Lung (tissue), 11 donors: ENCODE measurements at regions not wholly inside any gene's neighbourhood (a gene's known extent, or its start where the extent isn't known, plus 50 kb on each side); places are given as distances from the start of the nearest gene placed in this dataset.

ENCODE experiments used
- ATAC-seq: fragments of 200-7000 bp; cut with Tn5 transposase; one replicate; pipeline ENCODE4 v1.9.1; 2020; ENCODE audit warnings: moderate number of reproducible peaks; ENCODE audit not compliant: insufficient read depth, low FRiP score
- DNase-seq, 3 donors: peaks; one replicate each; pipeline ENCODE4 v3.0.0-alpha.2; 2013 to 2017
- H3K27ac ChIP-seq, 2 donors: one replicate each; pipeline ENCODE4 v1.5.1; 2013; ENCODE audit warnings: mild to moderate bottlenecking in 2 of 2, moderate library complexity in 2 of 2, control low read depth in 1 of 2, inconsistent platforms in 1 of 2, low read depth in 1 of 2, low read length in 1 of 2
- H3K27me3 ChIP-seq, 3 donors: one replicate each; pipeline ENCODE4 v1.5.1; 2013; ENCODE audit warnings: low read length in 2 of 3; ENCODE audit not compliant: control insufficient read depth in 3 of 3, insufficient read depth in 3 of 3
- H3K36me3 ChIP-seq, 4 donors: one replicate each; pipeline ENCODE4 v1.5.1; 2013; ENCODE audit warnings: low read length in 4 of 4, mild to moderate bottlenecking in 1 of 4, moderate library complexity in 1 of 4; ENCODE audit not compliant: control insufficient read depth in 4 of 4, insufficient read depth in 4 of 4
- H3K4me1 ChIP-seq, 5 donors: one replicate each; pipeline ENCODE4 v1.5.1; 2013; ENCODE audit warnings: low read length in 5 of 5, mild to moderate bottlenecking in 2 of 5, moderate library complexity in 1 of 5; ENCODE audit not compliant: control insufficient read depth in 5 of 5, insufficient read depth in 5 of 5
- H3K4me3 ChIP-seq: one replicate; pipeline ENCODE4 v1.5.1; 2013; ENCODE audit warnings: mild to moderate bottlenecking, control low read depth, moderate library complexity
- H3K9ac ChIP-seq, 2 donors: one replicate each; pipeline ENCODE4 v1.5.1; 2013; ENCODE audit warnings: low read length in 2 of 2, control low read depth in 1 of 2; ENCODE audit not compliant: insufficient read depth in 1 of 2
- H3K9me3 ChIP-seq, 4 donors: one replicate each; pipeline ENCODE4 v1.5.1; 2013; ENCODE audit warnings: low read length in 3 of 4, mild to moderate bottlenecking in 1 of 4, moderate library complexity in 1 of 4; ENCODE audit not compliant: control insufficient read depth in 4 of 4, insufficient read depth in 3 of 4
- WGBS, 2 donors: extraction: QIAGEN DNeasy Blood & Tissue Kit; methylation state at CpG; one replicate each; pipeline ENCODE4 v1.1.7; 2013; 5-methylcytosine and 5-hydroxymethylcytosine counted together
- TF ChIP-seq, protein P1 (sequence below): IDR thresholded peaks from 2 replicates; pipeline ENCODE4 v1.5.1; 2012; ENCODE audit warnings: mild to moderate bottlenecking; ENCODE audit errors: control extremely low read depth, extremely low read depth
- donor health status: control.
- donor health status: control.
- donor health status: Bipolar disorder and iron deficiency.
- donor health status: healthy.
- donor health status: DM: yes; HTN: yes; CAD: no.

DNA sequence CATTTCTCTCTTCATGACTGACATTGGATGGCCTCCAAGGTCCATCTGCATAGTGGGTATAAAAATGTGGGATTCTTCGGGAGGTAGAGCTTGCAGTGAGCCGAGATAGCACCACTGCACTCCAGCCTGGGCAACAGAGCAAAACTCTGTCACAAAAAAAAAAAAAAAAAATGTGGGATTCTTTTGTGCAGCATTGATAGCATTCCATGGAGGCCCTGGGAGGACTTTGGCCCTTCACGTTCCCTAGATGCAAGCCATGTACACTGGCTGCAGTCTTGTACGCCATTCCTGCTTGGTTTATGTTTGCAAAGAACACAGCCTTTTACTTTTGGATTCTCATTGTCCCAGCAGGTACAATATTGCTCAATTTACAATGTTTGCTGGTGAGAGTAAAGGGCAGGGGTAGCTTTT is 157.8 kb downstream of the SLCO4C1 start:
- DNase-seq (no peak), ATAC-seq (no peak)
- Histone ChIP-seq H3K9ac (no peak overlapping the region), H3K9me3 (no peaks in the 10 kb centered on the region), H3K27me3 (no peaks in the 10 kb centered on the region), H3K27ac (no peak overlapping the region), H3K4me1 (no peaks in the 10 kb centered on the region), H3K36me3 (no peaks in the 10 kb centered on the region), H3K4me3 (no peak overlapping the region)
- 80 to 92% methylated on average over 4 of the region's 4 CpGs for WGBS, 2 donors
- TF ChIP-seq, protein P1, sequence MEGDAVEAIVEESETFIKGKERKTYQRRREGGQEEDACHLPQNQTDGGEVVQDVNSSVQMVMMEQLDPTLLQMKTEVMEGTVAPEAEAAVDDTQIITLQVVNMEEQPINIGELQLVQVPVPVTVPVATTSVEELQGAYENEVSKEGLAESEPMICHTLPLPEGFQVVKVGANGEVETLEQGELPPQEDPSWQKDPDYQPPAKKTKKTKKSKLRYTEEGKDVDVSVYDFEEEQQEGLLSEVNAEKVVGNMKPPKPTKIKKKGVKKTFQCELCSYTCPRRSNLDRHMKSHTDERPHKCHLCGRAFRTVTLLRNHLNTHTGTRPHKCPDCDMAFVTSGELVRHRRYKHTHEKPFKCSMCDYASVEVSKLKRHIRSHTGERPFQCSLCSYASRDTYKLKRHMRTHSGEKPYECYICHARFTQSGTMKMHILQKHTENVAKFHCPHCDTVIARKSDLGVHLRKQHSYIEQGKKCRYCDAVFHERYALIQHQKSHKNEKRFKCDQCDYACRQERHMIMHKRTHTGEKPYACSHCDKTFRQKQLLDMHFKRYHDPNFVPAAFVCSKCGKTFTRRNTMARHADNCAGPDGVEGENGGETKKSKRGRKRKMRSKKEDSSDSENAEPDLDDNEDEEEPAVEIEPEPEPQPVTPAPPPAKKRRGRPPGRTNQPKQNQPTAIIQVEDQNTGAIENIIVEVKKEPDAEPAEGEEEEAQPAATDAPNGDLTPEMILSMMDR = no peak

DNA sequence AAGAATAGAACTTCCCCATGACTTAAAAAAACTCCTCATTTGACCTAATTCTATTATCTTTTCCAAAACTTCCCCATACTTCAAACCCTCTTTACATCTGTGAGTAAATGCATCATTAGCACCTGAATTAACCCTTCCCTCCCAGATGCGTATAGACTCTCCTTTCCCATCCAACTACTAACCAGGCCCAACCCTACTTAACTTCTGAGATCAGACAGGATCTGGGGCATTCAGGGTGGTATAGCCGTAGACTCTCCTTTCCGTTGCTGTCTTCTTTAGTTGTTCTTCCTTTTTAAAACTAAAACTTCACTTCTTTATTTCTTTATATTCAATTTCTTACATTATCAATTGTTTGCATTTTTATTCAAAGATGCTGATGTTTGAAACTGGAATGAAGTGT is 165.2 kb downstream of the SLCO4C1 start:
- no peak for DNase-seq
- H3K9ac ChIP-seq = no peak overlapping the region
- H3K27ac ChIP-seq = no peak overlapping the region
- WGBS, 2 donors = 95 to 96% methylated on average over 3 of the region's 3 CpGs
- no peaks in the 10 kb centered on the region for H3K27me3 ChIP-seq
- H3K4me1 ChIP-seq = no peaks in the 10 kb centered on the region
- no peak overlapping the region for H3K4me3 ChIP-seq
- no peaks in the 10 kb centered on the region for H3K36me3 ChIP-seq
- no peaks in the 10 kb centered on the region for H3K9me3 ChIP-seq
- TF ChIP-seq, protein P1 = no peak
- ATAC-seq = no peak

DNA sequence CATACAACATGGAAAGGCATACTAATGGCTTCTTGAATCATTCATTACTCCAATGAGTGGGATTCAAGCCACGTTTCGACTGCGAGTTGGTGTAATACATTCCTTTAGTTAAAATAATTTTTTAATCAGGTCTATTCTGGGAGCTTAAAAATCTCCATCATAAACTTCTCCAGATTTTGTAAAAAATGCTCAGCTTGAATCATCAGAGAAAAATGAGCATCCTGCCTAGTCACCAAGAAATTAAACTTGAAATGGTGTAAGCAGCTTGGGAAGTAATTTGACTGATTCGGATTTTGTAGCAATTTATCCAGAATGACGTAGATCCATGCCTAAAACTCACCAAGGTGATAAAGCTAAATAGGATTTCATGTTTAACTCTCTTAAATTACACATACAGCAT is 165.7 kb downstream of the SLCO4C1 start:
- Histone ChIP-seq H3K9ac (no peak overlapping the region), H3K4me3 (no peak overlapping the region), H3K36me3 (no peaks in the 10 kb centered on the region), H3K27ac (no peak overlapping the region), H3K27me3 (no peaks in the 10 kb centered on the region), H3K9me3 (no peaks in the 10 kb centered on the region), H3K4me1 (no peaks in the 10 kb centered on the region)
- TF ChIP-seq, protein P1 = no peak
- no peak for ATAC-seq
- WGBS, 2 donors = 88 to 94% methylated on average over 5 of the region's 5 CpGs
- DNase-seq = no peak

DNA sequence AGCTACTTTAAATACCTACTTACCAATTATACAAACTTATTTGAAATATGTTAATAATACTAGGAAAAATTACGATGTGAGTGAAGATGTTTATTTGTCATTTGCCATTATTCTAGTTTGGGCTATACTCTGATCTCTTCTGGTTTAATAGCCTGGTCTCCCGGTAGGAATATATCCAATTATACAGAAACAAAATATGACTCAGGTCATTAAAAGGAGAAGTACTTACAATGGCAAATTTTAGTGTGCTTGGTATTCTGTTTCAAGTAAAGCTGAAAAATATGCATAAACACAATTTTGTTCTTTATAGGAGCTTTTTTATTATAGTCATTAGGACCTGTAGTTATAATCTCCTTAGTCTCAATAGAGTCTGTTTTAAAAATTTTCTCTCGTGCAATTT is 176.8 kb downstream of the SLCO4C1 start:
- no peak for DNase-seq
- no peaks in the 10 kb centered on the region for H3K27me3 ChIP-seq
- TF ChIP-seq, protein P1 = no peak
- H3K36me3 ChIP-seq = no peaks in the 10 kb centered on the region
- no peaks in the 10 kb centered on the region for H3K4me1 ChIP-seq
- H3K4me3 ChIP-seq = no peak overlapping the region
- WGBS, 2 donors = 68 to 81% methylated on average over 3 of the region's 3 CpGs
- no peak overlapping the region for H3K27ac ChIP-seq
- no peak overlapping the region for H3K9ac ChIP-seq
- no peak for ATAC-seq
- no peaks in the 10 kb centered on the region for H3K9me3 ChIP-seq
